Fibroblast of lung (primary cell): ENCODE measurements at regions not wholly inside any gene's neighbourhood (a gene's known extent, or its start where the extent isn't known, plus 50 kb on each side); places are given as distances from the start of the nearest gene placed in this dataset.

ENCODE experiments used
- DNase-seq, 2 donors: peaks; one replicate each; pipeline versions ENCODE4 v3.0.0 to v3.0.0-alpha.2; 2010; ENCODE audit warnings: low read depth in 2 of 2
- H2AFZ ChIP-seq: 2 replicates; pipeline ENCODE4 v1.5.1; 2012; ENCODE audit warnings: low read length, control low read depth, inconsistent platforms
- H3K27ac ChIP-seq: 2 replicates; pipeline ENCODE4 v1.5.1; 2011; ENCODE audit warnings: low read length, control low read depth; ENCODE audit not compliant: insufficient read depth
- H3K27me3 ChIP-seq: 2 replicates; pipeline ENCODE4 v1.5.1; 2011; ENCODE audit warnings: mild to moderate bottlenecking, low read length; ENCODE audit not compliant: control insufficient read depth, insufficient read depth
- H3K36me3 ChIP-seq: 2 replicates; pipeline ENCODE4 v1.5.1; 2011; ENCODE audit warnings: low read length; ENCODE audit not compliant: control insufficient read depth, insufficient read depth
- H3K4me1 ChIP-seq: 2 replicates; pipeline ENCODE4 v1.5.1; 2011; ENCODE audit warnings: low read length; ENCODE audit not compliant: control insufficient read depth, insufficient read depth; ENCODE audit errors: extremely low read depth
- H3K4me2 ChIP-seq: 2 replicates; pipeline ENCODE4 v1.5.1; 2011; ENCODE audit warnings: low read length, control low read depth; ENCODE audit not compliant: insufficient read depth; ENCODE audit errors: extremely low read depth
- H3K4me3 ChIP-seq, 4 experiments: fragments of 200-600 bp in 1 of 4; sonication (generic) in 1 of 4; replicated peaks in 1 of 4; 2 replicates each; pipeline ENCODE4 v1.5.1; 2011 to 2016; ENCODE audit warnings: low read length in 4 of 4, low read depth in 3 of 4, mild to moderate bottlenecking in 3 of 4, control low read depth in 2 of 4, inconsistent platforms in 1 of 4, mixed read lengths in 1 of 4; ENCODE audit not compliant: insufficient read depth in 1 of 4; ENCODE audit errors: control extremely low read depth in 1 of 4
- H3K79me2 ChIP-seq: 2 replicates; pipeline ENCODE4 v1.5.1; 2012; ENCODE audit warnings: mild to moderate bottlenecking, low read length, inconsistent platforms; ENCODE audit not compliant: control insufficient read depth, insufficient read depth
- H3K9ac ChIP-seq: 2 replicates; pipeline ENCODE4 v1.5.1; 2011; ENCODE audit warnings: mild to moderate bottlenecking, low read length, control low read depth; ENCODE audit not compliant: insufficient read depth
- H3K9me3 ChIP-seq: 2 replicates; pipeline ENCODE4 v1.5.1; 2012; ENCODE audit warnings: low read depth, low read length; ENCODE audit not compliant: control insufficient read depth, insufficient read depth
- H4K20me1 ChIP-seq: 2 replicates; pipeline ENCODE4 v1.5.1; 2011; ENCODE audit warnings: low read length; ENCODE audit not compliant: control insufficient read depth, insufficient read depth; ENCODE audit errors: extremely low read depth
- EZH2 ChIP-seq: IDR thresholded peaks from 2 replicates; pipeline ENCODE4 v1.5.1; 2012; ENCODE audit warnings: low read length, control low read depth, mild to moderate bottlenecking; ENCODE audit errors: missing control alignments
- TF ChIP-seq, protein P1 (sequence below), 2 donors: IDR thresholded peaks in 1 of 2; conservative IDR thresholded peaks in 1 of 2; 1 replicate in 1 of 2; 2 replicates in 1 of 2; pipeline ENCODE4 v1.5.1; 2011 to 2012; ENCODE audit warnings: low read length in 2 of 2, control low read depth in 1 of 2, inconsistent platforms in 1 of 2, low read depth in 1 of 2, mild to moderate bottlenecking in 1 of 2

GRCh38 chr2:16473575-16473974, 192.1 kb downstream of the CYRIA start:
- H3K9me3 ChIP-seq: no peaks in the 10 kb centered on the region
- no peaks in the 10 kb centered on the region for H3K27me3 ChIP-seq
- H3K4me3 ChIP-seq: no peak overlapping the region
- TF ChIP-seq, protein P1, sequence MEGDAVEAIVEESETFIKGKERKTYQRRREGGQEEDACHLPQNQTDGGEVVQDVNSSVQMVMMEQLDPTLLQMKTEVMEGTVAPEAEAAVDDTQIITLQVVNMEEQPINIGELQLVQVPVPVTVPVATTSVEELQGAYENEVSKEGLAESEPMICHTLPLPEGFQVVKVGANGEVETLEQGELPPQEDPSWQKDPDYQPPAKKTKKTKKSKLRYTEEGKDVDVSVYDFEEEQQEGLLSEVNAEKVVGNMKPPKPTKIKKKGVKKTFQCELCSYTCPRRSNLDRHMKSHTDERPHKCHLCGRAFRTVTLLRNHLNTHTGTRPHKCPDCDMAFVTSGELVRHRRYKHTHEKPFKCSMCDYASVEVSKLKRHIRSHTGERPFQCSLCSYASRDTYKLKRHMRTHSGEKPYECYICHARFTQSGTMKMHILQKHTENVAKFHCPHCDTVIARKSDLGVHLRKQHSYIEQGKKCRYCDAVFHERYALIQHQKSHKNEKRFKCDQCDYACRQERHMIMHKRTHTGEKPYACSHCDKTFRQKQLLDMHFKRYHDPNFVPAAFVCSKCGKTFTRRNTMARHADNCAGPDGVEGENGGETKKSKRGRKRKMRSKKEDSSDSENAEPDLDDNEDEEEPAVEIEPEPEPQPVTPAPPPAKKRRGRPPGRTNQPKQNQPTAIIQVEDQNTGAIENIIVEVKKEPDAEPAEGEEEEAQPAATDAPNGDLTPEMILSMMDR (conservative IDR thresholded peaks at IDR 0.05 in 1 of 2, IDR thresholded peaks at IDR 0.05 in 1 of 2; ENCODE audit: low read depth in 1 of 2, low read length in 2 of 2): no peak
- TF ChIP-seq EZH2: no peak
- H4K20me1 ChIP-seq: no peaks in the 10 kb centered on the region
- H3K27ac ChIP-seq: no peak overlapping the region
- H3K79me2 ChIP-seq: no peaks in the 10 kb centered on the region
- no peak overlapping the region for H2AFZ ChIP-seq
- H3K9ac ChIP-seq: no peak overlapping the region
- DNase-seq: no peak
- H3K4me2 ChIP-seq: no peak overlapping the region
- no peaks in the 10 kb centered on the region for H3K36me3 ChIP-seq
- no peaks in the 10 kb centered on the region for H3K4me1 ChIP-seq

DNA sequence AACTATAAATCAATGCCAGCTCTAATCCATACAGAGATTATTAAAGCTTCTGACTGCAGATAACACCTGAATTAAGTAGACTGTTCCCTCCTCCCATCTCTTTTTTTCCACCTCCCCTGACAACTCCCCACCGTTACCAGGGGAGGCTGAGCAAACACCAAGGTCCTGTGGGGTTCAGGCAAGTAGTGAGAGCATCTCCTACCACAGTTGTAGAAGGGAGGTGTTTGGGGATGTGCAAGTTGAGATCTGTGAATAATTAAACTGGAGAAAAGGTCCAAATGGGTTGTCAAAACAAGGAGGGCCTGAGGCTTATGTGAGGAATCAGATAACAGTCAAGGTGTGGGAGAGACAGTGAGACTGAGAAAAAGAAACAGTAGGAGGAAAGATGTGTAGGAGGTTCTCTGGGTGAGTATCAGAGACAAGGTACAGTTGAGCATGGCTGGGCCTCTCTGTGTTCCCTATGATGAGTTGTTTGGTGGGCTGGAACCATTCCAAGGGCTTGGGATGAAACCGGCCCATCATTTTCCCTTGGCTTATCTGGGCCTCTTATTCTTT, 194.6 kb downstream of the CYRIA start:
- Histone ChIP-seq H3K9me3 (no peaks in the 10 kb centered on the region), H3K4me2 (no peak overlapping the region), H3K4me1 (no peaks in the 10 kb centered on the region), H3K27me3 (no peaks in the 10 kb centered on the region), H3K79me2 (no peaks in the 10 kb centered on the region), H3K4me3 (no peak overlapping the region), H4K20me1 (no peaks in the 10 kb centered on the region), H2AFZ (no peak overlapping the region), H3K27ac (no peak overlapping the region), H3K36me3 (no peaks in the 10 kb centered on the region), H3K9ac (no peak overlapping the region)
- DNase-seq: no peak
- TF ChIP-seq, protein P1 (conservative IDR thresholded peaks at IDR 0.05 in 1 of 2, IDR thresholded peaks at IDR 0.05 in 1 of 2; ENCODE audit: low read depth in 1 of 2, low read length in 2 of 2): no peak
- TF ChIP-seq EZH2: no peak

GRCh38 chr2:16466821-16467151, 198.8 kb downstream of the CYRIA start:
- no peaks in the 10 kb centered on the region for H3K27me3 ChIP-seq
- no peaks in the 10 kb centered on the region for H3K36me3 ChIP-seq
- no peaks in the 10 kb centered on the region for H3K4me1 ChIP-seq
- no peaks in the 10 kb centered on the region for H4K20me1 ChIP-seq
- H3K27ac ChIP-seq: no peak overlapping the region
- no peak overlapping the region for H3K4me3 ChIP-seq
- no peak overlapping the region for H2AFZ ChIP-seq
- H3K9ac ChIP-seq: no peak overlapping the region
- DNase-seq: no peak
- H3K9me3 ChIP-seq: no peaks in the 10 kb centered on the region
- TF ChIP-seq, protein P1 (conservative IDR thresholded peaks at IDR 0.05 in 1 of 2, IDR thresholded peaks at IDR 0.05 in 1 of 2; ENCODE audit: low read depth in 1 of 2, low read length in 2 of 2): no peak
- no peak for TF ChIP-seq EZH2
- no peak overlapping the region for H3K4me2 ChIP-seq
- H3K79me2 ChIP-seq: no peaks in the 10 kb centered on the region
